IMR-90 (cell line): ENCODE measurements at regions not wholly inside any gene's neighbourhood (a gene's known extent, or its start where the extent isn't known, plus 50 kb on each side); places are given as distances from the start of the nearest gene placed in this dataset.

Experiments used
- BHLHE40 ChIP-seq: fragments of 150-350 bp; IDR thresholded peaks from 2 replicates; pipeline ENCODE4 v1.6.1; 2016; ENCODE audit warnings: mild to moderate bottlenecking, low read depth, low read length
- CEBPB ChIP-seq: IDR thresholded peaks from 2 replicates; pipeline ENCODE4 v1.6.1; 2012; ENCODE audit warnings: low read depth, low read length, improper control_type of control experiment
- CHD1 ChIP-seq: IDR thresholded peaks from 2 replicates; pipeline ENCODE4 v1.6.1; 2012; ENCODE audit warnings: low read depth, low read length, improper control_type of control experiment
- CTCF ChIP-seq: conservative IDR thresholded peaks from 2 replicates; pipeline ENCODE4 v1.5.1; 2012; ENCODE audit warnings: mild to moderate bottlenecking, low read depth, low read length, improper control_type of control experiment
- ELK1 ChIP-seq: fragments of 150-350 bp; IDR thresholded peaks from 2 replicates; pipeline ENCODE4 v1.6.1; 2016; ENCODE audit warnings: low read depth, mild to moderate bottlenecking, low read length, moderate library complexity, borderline replicate concordance
- MAFK ChIP-seq: IDR thresholded peaks from 2 replicates; pipeline ENCODE4 v1.6.1; 2012; ENCODE audit warnings: low read depth, low read length, improper control_type of control experiment
- MAZ ChIP-seq: IDR thresholded peaks from 2 replicates; pipeline ENCODE4 v1.6.1; 2012; ENCODE audit warnings: low read depth, mild to moderate bottlenecking, low read length, improper control_type of control experiment, moderate library complexity, borderline replicate concordance
- NFE2L2 ChIP-seq: fragments of 150-350 bp; IDR thresholded peaks from 2 replicates; pipeline ENCODE4 v1.6.1; 2016; ENCODE audit warnings: low read depth, mild to moderate bottlenecking, low read length
- POLR2A ChIP-seq: IDR thresholded peaks from 2 replicates; pipeline ENCODE4 v1.6.1; 2012; ENCODE audit warnings: mild to moderate bottlenecking, low read depth, low read length
- RAD21 ChIP-seq: IDR thresholded peaks from 2 replicates; pipeline ENCODE4 v1.6.1; 2012; ENCODE audit warnings: low read length, improper control_type of control experiment
- RCOR1 ChIP-seq: IDR thresholded peaks from 2 replicates; pipeline ENCODE4 v1.6.1; 2012; ENCODE audit warnings: mild to moderate bottlenecking, low read length, improper control_type of control experiment; ENCODE audit not compliant: insufficient replicate concordance
- RFX5 ChIP-seq: IDR thresholded peaks from 2 replicates; pipeline ENCODE4 v1.8.0; 2012; ENCODE audit warnings: low read depth, mild to moderate bottlenecking, low read length, moderate library complexity
- SMC3 ChIP-seq: fragments of 150-350 bp; IDR thresholded peaks from 2 replicates; pipeline ENCODE4 v1.6.1; 2016; ENCODE audit warnings: low read depth, mild to moderate bottlenecking, antibody characterized with exemption, low read length, moderate library complexity
- USF2 ChIP-seq: fragments of 150-350 bp; IDR thresholded peaks from 2 replicates; pipeline ENCODE4 v1.6.1; 2017; ENCODE audit warnings: mild to moderate bottlenecking, antibody characterized with exemption, low read length, low read depth

GRCh38 chr21:31592963-31593560, 66.4 kb upstream of the SOD1 start:
- no peak for TF ChIP-seq CTCF
- TF ChIP-seq POLR2A: no peak
- TF ChIP-seq RAD21: no peak
- no peak for TF ChIP-seq USF2
- no peak for TF ChIP-seq BHLHE40
- TF ChIP-seq CHD1: no peak
- no peak for TF ChIP-seq RFX5
- TF ChIP-seq MAZ: no peak
- no peak for TF ChIP-seq SMC3
- TF ChIP-seq MAFK: no peak
- no peak for TF ChIP-seq RCOR1
- TF ChIP-seq ELK1: no peak
- no peak for TF ChIP-seq CEBPB
- no peak for TF ChIP-seq NFE2L2
